HepG2 (cell line): ENCODE measurements at regions not wholly inside any gene's neighbourhood (a gene's known extent, or its start where the extent isn't known, plus 50 kb on each side); places are given as distances from the start of the nearest gene placed in this dataset.

Experiments
- ARID4A ChIP-seq: sonication (generic); formaldehyde crosslinking; IDR thresholded peaks from 2 replicates; pipeline ENCODE4 v1.5.0; 2020; ENCODE audit warnings: mild to moderate bottlenecking, missing genetic modification reagents, borderline replicate concordance
- DRAP1 ChIP-seq: IDR thresholded peaks from 2 replicates; pipeline ENCODE4 v1.6.1; 2016; ENCODE audit warnings: missing genetic modification reagents, missing compliant biosample characterization
- GABPB1 ChIP-seq: IDR thresholded peaks from 2 replicates; pipeline ENCODE4 v1.6.1; 2016; ENCODE audit warnings: mild to moderate bottlenecking, missing genetic modification reagents, moderate library complexity, missing compliant biosample characterization
- HINFP ChIP-seq: sonication (generic); formaldehyde crosslinking; IDR thresholded peaks from 2 replicates; pipeline ENCODE4 v1.4.0; 2020; ENCODE audit warnings: low read depth, mild to moderate bottlenecking, missing genetic modification reagents
- HNF4A ChIP-seq: sonication (generic); formaldehyde crosslinking; IDR thresholded peaks from 2 replicates; pipeline ENCODE4 v1.4.0; 2020; ENCODE audit warnings: missing genetic modification reagents
- IRF2 ChIP-seq: IDR thresholded peaks from 2 replicates; pipeline ENCODE4 v1.6.1; 2018; ENCODE audit warnings: missing genetic modification reagents, missing compliant biosample characterization
- JDP2 ChIP-seq: sonication (generic); formaldehyde crosslinking; IDR thresholded peaks from 2 replicates; pipeline ENCODE4 v1.8.1; 2022; ENCODE audit warnings: missing genetic modification reagents, borderline replicate concordance
- MAX ChIP-seq: IDR thresholded peaks from 2 replicates; pipeline ENCODE4 v1.6.1; 2012; ENCODE audit warnings: inconsistent platforms
- NCOA5 ChIP-seq: sonication (generic); formaldehyde crosslinking; IDR thresholded peaks from 2 replicates; pipeline ENCODE4 v1.4.0; 2020; ENCODE audit warnings: missing genetic modification reagents
- PITX1 ChIP-seq: sonication (generic); formaldehyde crosslinking; IDR thresholded peaks from 2 replicates; pipeline ENCODE4 v1.5.1; 2020; ENCODE audit warnings: mild to moderate bottlenecking, missing genetic modification reagents
- RFX1 ChIP-seq: fragments of 450-650 bp; IDR thresholded peaks from 2 replicates; pipeline ENCODE4 v1.6.1; 2017
- STAG1 ChIP-seq: sonication (generic); formaldehyde crosslinking; IDR thresholded peaks from 2 replicates; pipeline ENCODE4 v1.4.0; 2020; ENCODE audit warnings: missing genetic modification reagents
- SYNCRIP ChIP-seq: fragments of 200-400 bp; formaldehyde crosslinking; IDR thresholded peaks from 2 replicates; pipeline ENCODE4 v1.6.1; 2018; ENCODE audit warnings: mild to moderate bottlenecking, low read depth, low read length; ENCODE audit not compliant: insufficient read depth
- TFE3 ChIP-seq: IDR thresholded peaks from 2 replicates; pipeline ENCODE4 v1.6.1; 2016
- XBP1 ChIP-seq: sonication (generic); formaldehyde crosslinking; IDR thresholded peaks from 2 replicates; pipeline ENCODE4 v1.5.0; 2020; ENCODE audit warnings: missing genetic modification reagents
- ZNF276 ChIP-seq: sonication (generic); formaldehyde crosslinking; IDR thresholded peaks from 2 replicates; pipeline ENCODE4 v1.4.0; 2020; ENCODE audit warnings: mild to moderate bottlenecking, low read depth, missing genetic modification reagents
- ZNF367 ChIP-seq: sonication (generic); formaldehyde crosslinking; IDR thresholded peaks from 2 replicates; pipeline ENCODE4 v1.4.0; 2020; ENCODE audit warnings: missing genetic modification reagents, borderline replicate concordance
- ZNF431 ChIP-seq: sonication (generic); formaldehyde crosslinking; IDR thresholded peaks from 2 replicates; pipeline ENCODE4 v1.9.0; 2022; ENCODE audit warnings: missing genetic modification reagents, low read depth, mild to moderate bottlenecking, borderline replicate concordance

- no peak; the same call in 1 of the 2 replicates for TF ChIP-seq ARID4A (CRISPR knock-in tag)
- TF ChIP-seq ZNF367, result no peak
- no peak for TF ChIP-seq STAG1 (CRISPR knock-in tag)
- no peak for TF ChIP-seq NCOA5 (CRISPR knock-in tag)
- no peak for TF ChIP-seq JDP2 (CRISPR knock-in tag)
- TF ChIP-seq HNF4A (CRISPR knock-in tag), result peak; percentile 82
- no peak; the same call in 1 of the 2 replicates for TF ChIP-seq IRF2 (CRISPR knock-in tag)
- TF ChIP-seq ZNF276, result no peak
- no peak for TF ChIP-seq RFX1
- no peak for TF ChIP-seq GABPB1 (CRISPR knock-in tag)
- TF ChIP-seq MAX, result 0 out of 2 replicates have a peak, but pooled peaks have one; percentile 26
- peak; percentile 38; the same call in 1 of the 2 replicates for TF ChIP-seq TFE3 (CRISPR knock-in tag)
- TF ChIP-seq SYNCRIP, result no peak
- TF ChIP-seq HINFP (CRISPR knock-in tag), result 0 out of 2 replicates have a peak, but pooled peaks have one; percentile 44
- peak; percentile 43; the same call in 1 of the 2 replicates for TF ChIP-seq DRAP1 (CRISPR knock-in tag)
- no peak for TF ChIP-seq ZNF431
- peak; percentile 59 for TF ChIP-seq PITX1
- TF ChIP-seq XBP1, result no peak
Measured at GRCh38 chr6:26260110-26260637, 104.8 kb upstream of the BTN3A2 start (continued).
